ENCODE measurements at regions not wholly inside any gene's neighbourhood (a gene's known extent, or its start where the extent isn't known, plus 50 kb on each side); places are given as distances from the start of the nearest gene placed in this dataset.

- TF ChIP-seq CTCF (IDR thresholded peaks at IDR 0.05 in 8 of 11, conservative IDR thresholded peaks at IDR 0.05 in 3 of 11) = no peak
- no peak for TF ChIP-seq POLR2A (IDR thresholded peaks at IDR 0.05)
- no peak for TF ChIP-seq POLR2AphosphoS5 (IDR thresholded peaks at IDR 0.05)
These were observed 233.2 kb downstream of the PHLDA1 start for GRCh38 chr12:75798136-75798926.

All from spleen (tissue), 7 donors.